ENCODE measurements at regions not wholly inside any gene's neighbourhood (a gene's known extent, or its start where the extent isn't known, plus 50 kb on each side); places are given as distances from the start of the nearest gene placed in this dataset.
"Not testable (repeated sequence)": the region's sequence is repeated elsewhere in the genome, so short reads cannot be mapped to it uniquely, and the experiment has no call there.

DNA sequence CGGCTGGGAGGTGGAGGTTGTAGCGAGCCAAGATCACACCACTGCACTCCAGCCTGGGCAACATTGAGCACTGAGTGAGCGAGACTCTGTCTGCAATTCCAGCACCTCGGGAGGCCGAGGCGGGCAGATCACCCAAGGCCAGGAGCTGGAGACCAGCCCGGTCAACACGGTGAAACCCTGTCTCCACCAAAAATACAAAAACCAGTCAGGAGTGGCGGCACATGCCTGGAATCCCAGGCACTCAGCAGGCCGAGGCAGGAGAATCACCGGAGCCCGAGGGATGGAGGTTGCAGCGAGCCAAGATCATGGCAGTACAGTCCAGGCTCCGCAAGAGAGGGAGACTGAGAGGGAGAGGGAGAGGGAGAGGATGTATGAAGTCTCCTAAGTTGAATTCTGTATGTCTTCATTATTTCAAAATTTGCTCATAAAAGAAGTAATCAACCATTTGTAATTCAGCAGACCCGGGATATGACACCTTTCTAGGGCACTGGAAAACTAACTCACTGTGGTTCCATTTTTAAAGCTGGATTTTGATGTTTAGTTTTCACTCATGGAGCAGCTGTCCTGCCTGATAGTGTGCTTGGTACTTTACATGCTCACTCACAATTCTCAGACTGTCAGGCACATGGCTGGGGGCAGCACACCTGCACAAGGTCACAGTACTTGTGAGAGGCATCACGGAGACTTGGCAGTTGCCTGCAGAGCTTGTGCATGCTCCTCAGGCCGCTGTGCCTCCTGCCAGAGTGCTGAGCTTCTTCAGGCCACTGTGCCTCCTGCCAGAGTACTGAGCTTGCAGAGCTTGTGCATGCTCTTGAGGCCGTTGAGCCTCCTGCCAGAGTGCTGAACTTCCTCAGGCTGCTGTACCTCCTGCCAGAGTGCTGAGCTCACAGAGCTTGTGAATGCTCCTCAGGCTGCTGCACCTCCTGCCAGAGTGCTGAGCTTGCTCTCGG, 106.2 kb downstream of the ERMARD start:
- in situ Hi-C loops (cut with MboI; ENCODE audit: low sequenced_read_pairs), result no loop called here

DNA sequence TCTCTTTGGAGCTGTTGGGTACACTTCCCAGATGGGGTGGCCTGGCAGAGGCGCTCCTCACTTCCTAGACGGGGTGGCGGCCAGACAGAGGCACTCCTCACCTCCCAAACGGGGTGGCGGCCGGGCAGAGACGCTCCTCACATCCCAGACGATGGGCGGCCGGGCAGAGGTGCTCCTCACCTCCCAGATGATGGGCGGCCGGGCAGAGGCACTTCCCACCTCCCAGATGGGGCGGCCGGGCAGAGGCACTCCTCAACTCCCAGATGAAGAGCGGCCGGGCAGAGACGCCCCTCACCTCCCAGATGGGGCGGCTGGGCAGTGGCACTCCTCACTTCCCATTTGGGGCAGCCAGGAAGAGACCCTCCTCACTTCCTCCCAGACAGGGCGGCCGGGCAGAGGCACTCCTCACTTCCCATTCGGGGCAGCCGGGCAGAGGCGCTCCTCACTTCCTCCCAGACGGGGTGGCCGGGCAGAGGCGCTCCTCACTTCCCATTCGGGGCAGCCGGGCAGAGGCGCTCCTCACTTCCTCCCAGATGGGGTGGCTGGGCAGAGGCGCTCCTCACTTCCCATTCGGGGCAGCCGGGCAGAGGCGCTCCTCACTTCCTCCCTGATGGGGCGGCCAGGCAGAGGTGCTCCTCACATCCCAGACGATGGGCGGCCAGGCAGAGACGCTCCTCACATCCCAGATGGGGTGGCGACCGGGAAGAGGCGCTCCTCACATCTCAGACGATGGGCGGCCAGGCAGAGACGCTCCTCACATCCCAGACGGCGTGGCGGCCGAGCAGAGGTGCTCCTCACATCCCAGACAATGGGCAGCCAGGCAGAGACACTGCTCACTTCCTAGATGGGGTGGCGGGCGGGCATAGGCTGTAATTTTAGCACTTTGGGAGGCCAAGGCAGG, 105.3 kb downstream of the ERMARD start:
- in situ Hi-C loops (cut with MboI; ENCODE audit: low sequenced_read_pairs), result not testable (repeated sequence)

DNA sequence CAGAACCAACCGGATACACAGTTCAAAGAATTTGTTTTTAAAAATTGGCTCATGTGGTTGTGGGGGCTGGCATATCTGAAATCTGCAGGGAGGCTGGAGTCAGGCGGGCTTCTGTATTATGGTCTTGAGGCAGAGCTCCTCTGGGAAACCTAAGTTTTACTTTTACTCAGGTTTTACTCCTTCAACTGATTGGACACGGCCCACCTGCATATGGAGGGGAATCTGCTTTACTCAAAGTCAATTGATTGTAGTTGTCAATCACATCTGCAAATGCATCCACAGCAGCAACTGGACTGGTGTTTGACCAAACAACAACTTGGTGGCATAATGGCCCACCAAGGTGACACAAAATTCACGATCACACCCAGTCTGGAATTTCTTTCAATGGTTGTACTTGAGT, 103.4 kb downstream of the ERMARD start:
- in situ Hi-C loops (cut with MboI; ENCODE audit: low sequenced_read_pairs), result no loop called here

DNA sequence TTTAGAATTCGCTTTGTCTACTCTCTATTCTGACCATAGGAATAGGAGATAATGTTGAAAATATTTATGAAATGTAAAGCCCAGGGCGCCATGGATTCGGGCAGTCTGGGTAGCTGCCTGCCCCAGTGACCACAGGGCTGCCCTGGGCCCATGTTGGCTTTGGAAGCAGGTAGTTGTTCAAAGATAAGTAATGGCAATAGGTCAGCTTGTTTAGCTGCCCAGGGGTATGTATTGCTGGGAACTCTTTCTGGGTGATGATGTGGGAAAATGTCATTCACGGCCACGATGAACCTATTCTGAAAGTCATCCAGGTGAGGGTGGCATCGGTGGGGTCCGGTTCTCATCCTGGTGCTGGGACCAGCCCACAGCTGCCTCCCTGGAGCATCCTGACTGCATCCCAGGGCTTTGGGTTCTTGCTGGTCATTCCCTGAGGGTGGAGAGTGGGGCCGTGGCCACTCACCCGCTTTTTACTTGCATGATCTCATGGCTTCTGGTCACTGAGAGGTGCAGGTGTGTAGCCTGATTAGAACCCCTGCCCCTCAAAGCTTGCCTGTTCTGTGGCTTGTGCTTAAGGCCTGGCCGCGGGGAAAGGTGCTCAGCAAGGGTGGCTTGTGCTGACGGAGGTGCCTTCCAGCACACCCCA, 102.8 kb downstream of the ERMARD start:
- in situ Hi-C loops (cut with MboI; ENCODE audit: low sequenced_read_pairs), result no loop called here

DNA sequence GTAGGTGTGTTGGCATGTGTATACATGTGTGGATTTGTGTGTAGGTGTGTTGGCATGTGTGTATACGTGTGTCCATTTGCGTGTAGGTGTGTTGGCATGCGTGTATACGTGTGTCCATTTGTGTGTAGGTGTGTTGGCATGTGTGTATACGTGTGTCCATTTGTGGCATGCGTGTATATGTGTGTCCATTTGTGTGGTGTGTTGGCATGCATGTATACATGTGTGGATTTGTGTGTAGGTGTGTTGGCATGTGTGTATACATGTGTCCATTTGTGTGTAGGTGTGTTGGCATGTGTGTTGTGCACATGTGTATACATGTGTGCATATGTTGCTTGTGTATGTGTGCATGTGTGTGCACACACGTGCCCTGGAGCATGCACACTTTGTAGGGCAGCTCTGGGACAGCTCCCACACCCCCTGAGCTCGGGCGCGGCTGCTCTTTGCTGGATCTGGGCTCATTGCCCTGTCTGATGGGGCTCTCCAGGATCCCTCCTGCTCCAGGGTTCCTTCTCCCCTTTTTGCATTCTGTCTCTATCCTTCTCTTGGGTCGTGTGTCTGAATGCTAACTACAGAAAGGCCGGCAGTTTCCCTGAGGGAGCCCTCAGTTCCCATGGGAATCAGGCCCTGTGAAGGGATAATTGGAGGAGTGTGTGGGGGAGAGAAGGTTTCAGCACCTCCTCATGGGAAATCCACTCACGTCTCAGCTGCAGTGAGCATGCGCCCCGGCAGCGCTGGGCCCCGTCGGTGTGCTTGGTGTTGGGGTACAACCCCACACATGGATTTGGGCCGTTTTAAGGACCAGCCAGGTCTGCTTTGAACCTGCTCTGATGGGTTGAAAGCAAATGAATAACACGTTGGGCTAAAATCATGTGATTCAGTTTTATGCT, 102.0 kb downstream of the ERMARD start:
- in situ Hi-C loops (cut with MboI; ENCODE audit: low sequenced_read_pairs), result no loop called here

DNA sequence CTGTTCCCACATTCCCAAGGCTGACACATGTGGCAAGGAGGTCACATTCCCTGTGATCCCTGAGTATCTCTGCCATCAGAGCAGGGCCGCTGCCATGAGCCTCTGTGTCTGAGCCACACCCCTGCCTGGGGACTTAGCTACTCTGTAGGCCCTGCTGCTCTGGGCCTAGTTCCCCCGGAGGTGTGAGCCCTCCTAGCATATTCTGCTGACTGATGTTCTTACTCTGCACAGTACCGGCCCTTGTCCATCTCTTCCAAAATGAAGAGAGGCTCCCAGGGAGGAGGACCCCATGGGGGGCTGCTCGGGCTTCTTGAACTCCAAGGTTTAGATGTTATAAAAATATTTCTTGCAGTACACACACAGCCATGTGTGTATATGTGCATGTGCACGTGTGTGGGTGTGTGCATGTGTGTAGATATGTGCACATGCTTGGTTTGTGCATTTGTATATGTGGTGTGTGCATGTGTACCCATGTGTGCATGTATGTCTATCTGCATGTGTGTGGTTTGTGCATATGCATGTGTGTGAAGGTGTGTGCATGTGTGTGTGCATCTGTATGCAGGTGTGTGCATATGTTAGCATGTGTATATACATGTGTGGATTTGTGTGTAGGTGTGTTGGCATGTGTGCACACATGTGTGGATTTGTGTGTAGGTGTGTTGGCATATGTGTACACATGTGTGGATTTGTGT, 101.2 kb downstream of the ERMARD start:
- in situ Hi-C loops (cut with MboI; ENCODE audit: low sequenced_read_pairs), result no loop called here

DNA sequence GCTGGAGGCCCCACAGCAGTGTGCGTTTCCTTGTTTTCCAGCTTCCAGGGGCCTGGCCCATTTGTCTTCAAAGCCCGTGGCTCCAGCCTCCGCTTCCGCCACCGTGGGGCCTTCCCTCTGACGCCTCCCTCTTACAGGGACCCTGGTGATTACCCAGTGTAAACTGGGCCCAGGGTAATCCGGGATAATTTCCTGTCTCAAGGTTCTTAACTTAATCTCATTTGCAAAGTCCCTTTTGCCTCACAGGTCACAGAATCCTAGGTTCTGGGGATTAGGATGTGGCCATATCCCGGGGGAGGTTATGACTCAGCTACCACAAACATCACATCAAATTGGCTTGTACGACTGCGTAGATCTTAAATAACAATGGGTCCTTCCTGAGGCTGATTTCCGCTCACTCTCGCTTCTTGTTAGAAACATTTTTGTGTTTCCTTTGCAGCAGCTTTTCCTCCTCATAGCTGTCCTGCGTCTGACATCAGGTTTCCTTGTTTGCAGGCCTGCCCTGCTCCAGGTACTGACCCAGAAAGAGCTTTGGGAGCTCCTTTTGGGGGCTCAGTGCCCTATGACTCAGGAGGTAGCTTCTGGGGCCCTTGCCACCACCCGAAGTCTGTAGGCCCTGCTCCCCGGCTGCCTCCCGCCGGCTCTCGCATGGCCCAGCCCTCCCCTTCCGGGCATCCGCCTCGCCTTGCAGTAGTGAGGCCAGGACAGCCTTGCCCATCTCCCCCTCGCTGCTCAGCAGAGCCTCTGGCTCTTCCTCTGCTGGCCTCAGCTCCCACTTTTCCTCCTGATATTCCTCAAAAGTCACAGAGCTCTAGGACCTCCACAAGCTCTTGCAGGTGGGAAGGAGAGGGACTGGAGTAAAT, 100.5 kb downstream of the ERMARD start:
- in situ Hi-C loops (cut with MboI; ENCODE audit: low sequenced_read_pairs), result no loop called here

DNA sequence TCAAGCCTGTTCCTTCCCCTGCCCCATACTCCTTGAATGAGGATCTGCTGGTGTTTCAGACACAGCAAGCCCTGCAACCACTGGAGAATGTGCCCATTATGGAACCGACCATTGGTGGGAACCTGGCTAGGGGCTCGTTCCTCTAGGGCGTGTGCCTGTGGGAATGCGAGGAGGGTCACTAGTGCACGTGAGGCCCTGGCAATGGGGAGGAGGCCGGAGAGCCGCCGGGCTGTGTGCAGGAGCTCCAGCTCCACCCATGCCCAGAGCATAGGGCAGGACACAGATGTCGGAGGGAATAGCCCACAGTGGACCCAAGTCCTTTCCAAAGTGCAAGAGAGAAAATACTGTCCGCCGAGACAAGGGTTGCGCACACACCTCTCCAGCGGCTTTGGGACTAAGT, 99.3 kb downstream of the ERMARD start:
- in situ Hi-C loops (cut with MboI; ENCODE audit: low sequenced_read_pairs), result no loop called here

DNA sequence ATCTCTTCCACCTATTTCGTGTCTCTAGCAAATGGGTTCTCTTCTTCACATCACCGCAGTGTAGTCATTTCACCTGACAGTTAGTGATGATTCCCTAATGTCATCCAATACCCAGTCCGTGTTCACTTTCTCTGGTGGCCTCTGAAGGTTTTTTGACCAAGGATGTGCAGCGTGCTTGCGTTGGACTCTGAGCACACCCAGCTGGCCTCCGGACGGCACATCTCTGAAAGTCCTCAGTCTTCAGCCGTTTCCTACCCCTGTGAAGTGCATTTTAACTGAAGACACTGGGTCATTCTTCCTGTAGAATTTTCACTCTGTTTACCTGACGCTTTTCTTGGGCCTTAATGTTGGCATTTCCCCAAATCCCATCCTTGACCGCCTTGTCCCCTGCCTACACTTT, 98.7 kb downstream of the ERMARD start:
- in situ Hi-C loops (cut with MboI; ENCODE audit: low sequenced_read_pairs), result no loop called here

DNA sequence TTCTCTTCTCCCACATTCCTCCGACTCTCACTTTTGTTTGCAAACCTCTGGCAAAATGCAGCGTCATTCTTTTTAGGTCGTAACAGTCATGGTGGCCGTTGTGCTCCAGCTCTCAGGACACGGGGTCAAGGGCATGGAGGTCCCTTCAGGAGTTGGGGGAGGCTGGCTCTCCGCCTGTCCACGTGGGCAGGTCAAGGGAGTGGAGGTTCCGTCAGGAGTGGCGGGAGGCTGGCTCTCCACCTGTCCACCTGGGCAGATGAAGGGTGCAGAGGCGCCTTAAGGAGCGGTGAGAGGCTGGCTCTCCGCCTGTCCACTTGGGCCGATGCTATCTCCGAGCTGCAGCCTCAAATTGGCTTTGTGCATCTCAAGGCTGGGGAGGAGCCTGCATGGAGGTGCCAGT, 98.0 kb downstream of the ERMARD start:
- in situ Hi-C loops (cut with MboI; ENCODE audit: low sequenced_read_pairs), result no loop called here

DNA sequence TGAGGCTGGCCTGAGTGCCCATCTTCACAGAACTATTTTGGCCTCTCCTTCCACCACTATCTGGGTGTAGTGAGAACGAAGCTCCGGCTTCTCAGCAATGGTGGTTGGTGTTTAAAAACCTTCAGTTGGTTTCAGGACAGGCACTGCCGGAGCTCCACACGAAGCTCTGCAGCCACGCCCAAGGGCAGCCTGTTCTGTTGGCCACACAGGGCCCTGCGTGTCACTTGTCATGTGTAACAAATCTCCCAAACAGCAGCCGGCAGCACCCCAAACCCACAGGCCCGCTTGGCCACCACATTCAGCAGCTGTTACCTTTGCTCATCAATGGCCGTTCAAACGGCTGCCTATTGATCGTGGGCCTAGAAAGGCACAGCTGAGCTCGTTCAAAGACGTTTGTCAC, 97.5 kb downstream of the ERMARD start:
- in situ Hi-C loops (cut with MboI; ENCODE audit: low sequenced_read_pairs), result no loop called here

DNA sequence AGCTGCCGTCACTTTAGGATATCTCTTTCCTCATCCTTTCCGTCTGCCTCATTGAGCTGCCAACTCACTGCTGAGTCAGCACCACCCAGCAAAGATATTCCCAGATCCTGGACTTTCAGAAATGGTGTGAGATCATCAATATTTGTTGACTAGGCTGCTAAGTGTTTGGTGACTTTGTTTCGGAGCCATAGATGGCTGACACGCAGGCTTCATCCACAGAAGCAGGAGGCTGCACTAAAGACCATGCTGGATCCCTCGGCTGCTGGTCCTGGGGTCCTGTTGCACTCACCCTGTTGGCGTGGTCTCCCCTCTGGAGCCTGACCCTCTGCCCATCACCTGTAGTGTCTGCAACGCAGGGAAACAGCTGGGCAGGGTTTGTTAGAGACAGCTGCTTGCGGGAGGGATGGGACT, 96.5 kb downstream of the ERMARD start:
- in situ Hi-C loops (cut with MboI; ENCODE audit: low sequenced_read_pairs), result no loop called here

DNA sequence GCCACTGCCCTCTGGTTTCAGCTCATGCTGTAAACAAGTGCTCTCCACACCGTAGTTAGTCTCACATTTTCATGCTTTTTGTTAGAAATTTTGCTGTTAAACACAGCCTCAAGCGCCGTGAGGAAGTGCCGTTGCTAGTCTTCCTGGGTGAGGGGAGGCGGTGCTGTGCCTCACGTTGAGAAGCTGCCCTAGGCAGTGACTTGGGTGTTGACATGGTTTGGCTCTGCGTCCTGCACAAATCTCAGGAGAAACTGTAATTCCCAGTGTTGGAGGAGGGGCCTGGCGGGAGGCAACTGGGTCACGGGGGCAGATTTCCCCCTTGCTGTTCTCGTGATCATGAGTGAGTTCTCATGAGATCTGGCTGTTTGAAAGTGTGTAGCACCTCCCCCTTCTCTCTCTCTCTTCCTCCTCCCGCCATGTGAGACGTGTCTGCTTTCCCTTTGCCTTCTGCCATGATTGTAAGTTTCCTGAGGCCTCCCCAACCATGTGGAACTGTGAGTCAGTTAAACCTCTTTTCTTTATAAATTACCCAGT, 95.8 kb downstream of the ERMARD start:
- in situ Hi-C loops (cut with MboI; ENCODE audit: low sequenced_read_pairs), result no loop called here

DNA sequence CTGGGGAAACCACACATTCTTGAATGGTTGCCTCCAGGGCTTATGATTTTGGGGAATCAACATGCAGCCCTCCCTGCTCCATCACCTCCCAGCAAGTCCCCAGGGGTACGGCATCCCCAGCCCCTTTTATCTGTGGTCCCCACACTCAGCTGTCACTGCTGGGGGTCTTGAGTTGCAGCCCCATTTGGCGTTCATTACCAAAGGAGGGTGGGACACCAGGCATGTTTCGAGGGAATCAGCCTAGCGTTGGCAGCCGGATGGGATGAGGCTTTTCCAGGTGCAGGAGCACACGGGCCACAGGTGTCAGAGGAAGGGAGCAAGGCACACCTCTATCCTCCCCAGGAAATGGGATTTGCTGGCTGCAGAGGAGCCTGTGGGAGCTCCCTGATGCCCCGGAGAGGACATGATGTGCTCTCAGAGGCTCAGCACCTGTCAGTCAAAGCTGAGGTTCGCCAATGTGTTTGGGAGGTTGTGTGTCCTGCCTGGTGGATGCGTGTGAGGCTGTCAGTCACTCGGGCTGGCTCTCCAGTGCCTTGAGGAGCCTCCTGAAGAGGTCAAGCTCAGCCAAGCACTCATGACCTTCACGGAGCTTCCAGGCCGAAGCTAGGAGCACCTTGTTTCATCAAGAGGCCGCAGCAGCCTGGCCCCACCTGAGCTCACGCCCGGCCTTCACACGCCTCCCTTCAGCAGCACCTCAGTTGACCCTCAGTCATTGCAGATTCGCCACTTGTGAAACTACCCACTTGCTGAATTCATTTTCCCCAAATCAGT, 95.0 kb downstream of the ERMARD start:
- in situ Hi-C loops (cut with MboI; ENCODE audit: low sequenced_read_pairs), result no loop called here

DNA sequence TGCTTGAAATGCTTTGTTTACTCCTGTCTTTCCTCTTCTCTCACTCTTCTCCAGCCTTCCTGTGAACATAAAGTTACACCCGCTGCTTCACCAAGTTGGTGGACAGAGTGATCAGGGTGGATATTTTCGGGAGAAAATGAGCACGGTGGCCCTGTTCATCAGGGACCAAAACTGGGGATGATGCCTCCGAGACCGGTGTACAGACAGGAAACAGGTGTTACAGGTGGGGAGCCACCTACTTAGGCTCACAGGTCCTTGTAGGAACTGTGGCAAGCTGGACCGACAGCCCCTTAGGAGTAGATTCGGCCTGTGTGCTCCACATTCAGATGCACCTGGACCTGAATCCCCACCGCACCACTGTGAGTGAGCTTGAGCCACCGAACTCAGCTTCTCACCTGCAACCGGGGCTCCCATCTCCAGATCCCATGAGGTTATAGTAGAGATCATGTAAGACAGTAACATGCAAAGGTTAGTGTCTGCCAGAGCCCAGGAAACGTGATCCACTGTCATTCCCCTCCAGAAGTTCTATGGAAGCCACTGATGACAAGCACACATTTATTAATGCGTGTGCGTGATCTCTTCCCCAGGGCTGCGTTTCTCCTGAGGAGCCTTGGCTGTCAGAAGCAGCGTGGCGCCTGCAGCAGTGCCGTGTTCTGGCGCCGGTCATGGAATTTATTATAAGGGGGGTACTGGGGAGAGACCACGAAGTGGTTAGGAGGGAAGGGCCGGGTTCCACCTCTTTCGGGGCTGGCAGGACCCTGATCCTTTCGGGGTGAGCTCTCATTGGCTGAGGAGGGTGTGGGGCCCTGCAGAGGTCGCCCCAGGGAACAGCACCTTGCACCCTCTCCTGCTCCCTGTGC, 94.2 kb downstream of the ERMARD start:
- in situ Hi-C loops (cut with MboI; ENCODE audit: low sequenced_read_pairs), result no loop called here

DNA sequence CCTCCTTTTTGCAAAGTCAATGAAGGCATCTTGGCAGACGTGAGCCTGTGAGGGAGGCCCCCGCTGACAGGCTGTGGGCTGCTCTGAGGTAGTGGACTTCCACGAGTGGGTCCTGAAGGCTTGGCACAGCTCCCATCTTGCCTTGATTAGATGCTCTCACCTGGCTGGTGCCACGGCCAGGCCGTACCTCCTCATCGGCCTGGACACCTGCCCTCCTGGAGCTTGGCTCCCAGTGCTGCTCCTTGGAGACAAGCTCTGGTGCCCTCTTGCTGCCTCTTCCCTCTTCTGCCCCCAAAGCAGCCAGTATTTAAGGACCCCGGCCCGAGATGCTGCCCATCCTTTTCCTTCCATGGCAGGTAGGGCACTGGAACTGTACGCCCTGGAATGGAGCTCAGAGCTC, 93.5 kb downstream of the ERMARD start:
- in situ Hi-C loops (cut with MboI; ENCODE audit: low sequenced_read_pairs), result no loop called here

DNA sequence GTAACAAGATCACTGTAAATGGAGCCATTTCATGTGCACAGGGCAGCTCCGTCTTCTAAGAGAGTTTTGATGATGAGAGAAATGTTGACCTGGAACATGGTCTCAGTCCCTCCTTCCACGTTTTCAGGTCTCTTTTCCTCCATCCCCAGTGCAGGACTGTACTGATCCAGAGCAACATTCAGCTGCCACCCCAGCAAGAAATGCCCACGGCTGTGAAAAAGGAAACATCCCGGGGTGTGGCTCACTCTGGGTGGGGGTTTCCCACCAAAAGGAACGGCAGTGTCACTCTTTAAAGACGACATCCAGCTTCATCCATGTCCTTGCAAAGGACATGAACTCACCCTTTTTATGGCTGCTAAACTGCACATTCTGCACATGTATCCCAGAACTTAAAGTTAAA, 92.6 kb downstream of the ERMARD start:
- in situ Hi-C loops (cut with MboI; ENCODE audit: low sequenced_read_pairs), result no loop called here

All from HL-60/S4 (cell line).